ENCODE measurements at regions not wholly inside any gene's neighbourhood (a gene's known extent, or its start where the extent isn't known, plus 50 kb on each side); places are given as distances from the start of the nearest gene placed in this dataset.

- no CpG with 5 or more reads among the region's 2 CpGs for WGBS
- no peak for DNase-seq
- Histone ChIP-seq H2AK5ac (ENCODE audit: low read length, severe bottlenecking) (no peak overlapping the region), H3K4ac (ENCODE audit: low read depth in 1 of 2, low read length in 2 of 2) (no peak overlapping the region), H3K4me1 (ENCODE audit: control insufficient read depth, insufficient read depth, low read depth, low read length) (no peaks in the 10 kb centered on the region), H4K91ac (ENCODE audit: low read length) (no peak overlapping the region), H3K27ac (ENCODE audit: low read length, poor library complexity, severe bottlenecking) (no peak overlapping the region), H3K9me3 (ENCODE audit: control insufficient read depth, low read length) (no peaks in the 10 kb centered on the region), H2BK5ac (ENCODE audit: low read depth, low read length, poor library complexity, severe bottlenecking) (no peak overlapping the region), H3K14ac (ENCODE audit: low read length in 2 of 2) (no peak overlapping the region), H3K36me3 (ENCODE audit: control insufficient read depth in 1 of 2, insufficient read depth in 2 of 2, low read depth in 1 of 2, low read length in 2 of 2) (no peaks in the 10 kb centered on the region), H3K4me3 (ENCODE audit: insufficient read depth in 1 of 2, low read depth in 1 of 2, low read length in 2 of 2) (no peak overlapping the region), H2AFZ (ENCODE audit: low read depth, low read length) (no peak overlapping the region), H3K27me3 (ENCODE audit: control insufficient read depth in 1 of 2, insufficient read depth in 1 of 2, low read length in 2 of 2) (no peaks in the 10 kb centered on the region), H3K9ac (ENCODE audit: low read length) (no peak overlapping the region), H3K4me2 (ENCODE audit: low read length, poor library complexity, severe bottlenecking) (no peak overlapping the region), H3K18ac (ENCODE audit: low read depth in 1 of 2, low read length in 2 of 2) (no peak overlapping the region), H3K23ac (ENCODE audit: low read length in 2 of 2) (no peak overlapping the region), H4K8ac (ENCODE audit: low read length) (no peak overlapping the region), H2BK12ac (ENCODE audit: low read length in 2 of 2) (no peak overlapping the region), H2BK120ac (ENCODE audit: low read depth, low read length) (no peak overlapping the region), H2BK15ac (ENCODE audit: low read depth, poor library complexity, severe bottlenecking) (no peak overlapping the region), H3K79me1 (replicated peaks; ENCODE audit: low read length, poor library complexity, severe bottlenecking) (no peaks in the 10 kb centered on the region)
Observed at GRCh38 chr5:122534829-122535228, 222.8 kb downstream of the SNCAIP start.

- Histone ChIP-seq H3K27ac (ENCODE audit: low read length, poor library complexity, severe bottlenecking) (no peak overlapping the region), H3K9ac (ENCODE audit: low read length) (no peak overlapping the region), H3K4ac (ENCODE audit: low read depth in 1 of 2, low read length in 2 of 2) (no peak overlapping the region), H2AK5ac (ENCODE audit: low read length, severe bottlenecking) (no peak overlapping the region), H4K8ac (ENCODE audit: low read length) (no peak overlapping the region), H3K79me1 (replicated peaks; ENCODE audit: low read length, poor library complexity, severe bottlenecking) (no peaks in the 10 kb centered on the region), H3K23ac (ENCODE audit: low read length in 2 of 2) (no peak overlapping the region), H3K18ac (ENCODE audit: low read depth in 1 of 2, low read length in 2 of 2) (no peak overlapping the region), H2BK5ac (ENCODE audit: low read depth, low read length, poor library complexity, severe bottlenecking) (no peak overlapping the region), H3K4me3 (ENCODE audit: insufficient read depth in 1 of 2, low read depth in 1 of 2, low read length in 2 of 2) (no peak overlapping the region), H3K36me3 (ENCODE audit: control insufficient read depth in 1 of 2, insufficient read depth in 2 of 2, low read depth in 1 of 2, low read length in 2 of 2) (no peaks in the 10 kb centered on the region), H3K9me3 (ENCODE audit: control insufficient read depth, low read length) (no peaks in the 10 kb centered on the region), H2BK15ac (ENCODE audit: low read depth, poor library complexity, severe bottlenecking) (no peak overlapping the region), H2BK12ac (ENCODE audit: low read length in 2 of 2) (no peak overlapping the region), H3K4me2 (ENCODE audit: low read length, poor library complexity, severe bottlenecking) (no peak overlapping the region), H2BK120ac (ENCODE audit: low read depth, low read length) (no peak overlapping the region), H3K14ac (ENCODE audit: low read length in 2 of 2) (no peak overlapping the region), H3K27me3 (ENCODE audit: control insufficient read depth in 1 of 2, insufficient read depth in 1 of 2, low read length in 2 of 2) (peaks cover 0 to 5% of the 10 kb centered on the region in 2 experiments), H4K91ac (ENCODE audit: low read length) (no peak overlapping the region), H2AFZ (ENCODE audit: low read depth, low read length) (no peak overlapping the region), H3K4me1 (ENCODE audit: control insufficient read depth, insufficient read depth, low read depth, low read length) (no peaks in the 10 kb centered on the region)
- 85% methylated on average over 1 of the region's 1 CpG for WGBS
- no peak for DNase-seq
Observed at GRCh38 chr5:122541388-122541787, 229.4 kb downstream of the SNCAIP start.

GRCh38 chr5:122545986-122546385 is 228.9 kb upstream of the SNX2 start:
- H3K36me3 ChIP-seq (ENCODE audit: control insufficient read depth in 1 of 2, insufficient read depth in 2 of 2, low read depth in 1 of 2, low read length in 2 of 2) = no peaks in the 10 kb centered on the region
- DNase-seq = peak; percentile 9
- 41% methylated on average over 2 of the region's 3 CpGs for WGBS
- no peak overlapping the region for H2AFZ ChIP-seq (ENCODE audit: low read depth, low read length)
- H3K27me3 ChIP-seq (ENCODE audit: control insufficient read depth in 1 of 2, insufficient read depth in 1 of 2, low read length in 2 of 2) = peaks cover 0 to 5% of the 10 kb centered on the region in 2 experiments
- no peak overlapping the region for H3K4ac ChIP-seq (ENCODE audit: low read depth in 1 of 2, low read length in 2 of 2)
- H3K18ac ChIP-seq (ENCODE audit: low read depth in 1 of 2, low read length in 2 of 2) = no peak overlapping the region
- no peak overlapping the region for H2BK5ac ChIP-seq (ENCODE audit: low read depth, low read length, poor library complexity, severe bottlenecking)
- H3K79me1 ChIP-seq (replicated peaks; ENCODE audit: low read length, poor library complexity, severe bottlenecking) = no peaks in the 10 kb centered on the region
- H3K9me3 ChIP-seq (ENCODE audit: control insufficient read depth, low read length) = peaks cover 3% of the 10 kb centered on the region
- H3K4me2 ChIP-seq (ENCODE audit: low read length, poor library complexity, severe bottlenecking) = no peak overlapping the region
- H3K9ac ChIP-seq (ENCODE audit: low read length) = no peak overlapping the region
- H2BK15ac ChIP-seq (ENCODE audit: low read depth, poor library complexity, severe bottlenecking) = no peak overlapping the region
- no peak overlapping the region for H2AK5ac ChIP-seq (ENCODE audit: low read length, severe bottlenecking)
- no peak overlapping the region for H3K14ac ChIP-seq (ENCODE audit: low read length in 2 of 2)
- H3K27ac ChIP-seq (ENCODE audit: low read length, poor library complexity, severe bottlenecking) = no peak overlapping the region
- H4K91ac ChIP-seq (ENCODE audit: low read length) = no peak overlapping the region
- no peak overlapping the region for H2BK120ac ChIP-seq (ENCODE audit: low read depth, low read length)
- H3K4me1 ChIP-seq (ENCODE audit: control insufficient read depth, insufficient read depth, low read depth, low read length) = no peaks in the 10 kb centered on the region
- no peak overlapping the region for H2BK12ac ChIP-seq (ENCODE audit: low read length in 2 of 2)
- H3K23ac ChIP-seq (ENCODE audit: low read length in 2 of 2) = no peak overlapping the region
- no peak overlapping the region for H4K8ac ChIP-seq (ENCODE audit: low read length)
- no peak overlapping the region for H3K4me3 ChIP-seq (ENCODE audit: insufficient read depth in 1 of 2, low read depth in 1 of 2, low read length in 2 of 2)

- Histone ChIP-seq H3K4me3 (ENCODE audit: insufficient read depth in 1 of 2, low read depth in 1 of 2, low read length in 2 of 2) (no peak overlapping the region), H3K9ac (ENCODE audit: low read length) (no peak overlapping the region), H3K27ac (ENCODE audit: low read length, poor library complexity, severe bottlenecking) (no peak overlapping the region), H3K79me1 (replicated peaks; ENCODE audit: low read length, poor library complexity, severe bottlenecking) (no peaks in the 10 kb centered on the region), H4K91ac (ENCODE audit: low read length) (no peak overlapping the region), H3K18ac (ENCODE audit: low read depth in 1 of 2, low read length in 2 of 2) (no peak overlapping the region), H3K4me2 (ENCODE audit: low read length, poor library complexity, severe bottlenecking) (no peak overlapping the region), H3K9me3 (ENCODE audit: control insufficient read depth, low read length) (peaks cover 3% of the 10 kb centered on the region), H3K4me1 (ENCODE audit: control insufficient read depth, insufficient read depth, low read depth, low read length) (no peaks in the 10 kb centered on the region), H2BK15ac (ENCODE audit: low read depth, poor library complexity, severe bottlenecking) (no peak overlapping the region), H3K23ac (ENCODE audit: low read length in 2 of 2) (no peak overlapping the region), H2BK12ac (ENCODE audit: low read length in 2 of 2) (no peak overlapping the region), H3K4ac (ENCODE audit: low read depth in 1 of 2, low read length in 2 of 2) (no peak overlapping the region), H4K8ac (ENCODE audit: low read length) (no peak overlapping the region), H2AK5ac (ENCODE audit: low read length, severe bottlenecking) (no peak overlapping the region), H2BK5ac (ENCODE audit: low read depth, low read length, poor library complexity, severe bottlenecking) (no peak overlapping the region), H2AFZ (ENCODE audit: low read depth, low read length) (no peak overlapping the region), H3K27me3 (ENCODE audit: control insufficient read depth in 1 of 2, insufficient read depth in 1 of 2, low read length in 2 of 2) (peaks cover 0 to under 1% of the 10 kb centered on the region in 2 experiments), H3K36me3 (ENCODE audit: control insufficient read depth in 1 of 2, insufficient read depth in 2 of 2, low read depth in 1 of 2, low read length in 2 of 2) (no peaks in the 10 kb centered on the region), H2BK120ac (ENCODE audit: low read depth, low read length) (no peak overlapping the region), H3K14ac (ENCODE audit: low read length in 2 of 2) (no peak overlapping the region)
- no CpG with 5 or more reads among the region's 2 CpGs for WGBS
- no peak for DNase-seq
Observed at GRCh38 chr5:122547219-122547618, 227.7 kb upstream of the SNX2 start.

All from mesenchymal stem cell (in vitro differentiated cells and primary cell).